ENCODE measurements at regions not wholly inside any gene's neighbourhood (a gene's known extent, or its start where the extent isn't known, plus 50 kb on each side); places are given as distances from the start of the nearest gene placed in this dataset.

GRCh38 chr3:80142714-80143113, 374.9 kb upstream of the ROBO1 start:
- POLR2A ChIA-PET: interaction anchor here (0.6 kb wide), 1 partner anchor 628 kb away, joined by 3 read pairs; no protein-coding TSS in a partner anchor
- Histone ChIP-seq H4K20me1 (ENCODE audit: insufficient read depth, low read length) (no peaks in the 10 kb centered on the region), H3K9me2 (ENCODE audit: insufficient read depth, low read length) (no peaks in the 10 kb centered on the region), H3K36me3 (ENCODE audit: insufficient read depth, low read length) (no peaks in the 10 kb centered on the region), H3K4me3 (ENCODE audit: low read depth, low read length, poor library complexity, severe bottlenecking) (no peak overlapping the region), H3K27ac (ENCODE audit: low read depth, low read length, poor library complexity, severe bottlenecking) (no peak overlapping the region), H3K4me1 (ENCODE audit: insufficient read depth, low read length, poor library complexity, severe bottlenecking) (no peaks in the 10 kb centered on the region), H3K79me2 (ENCODE audit: insufficient read depth, low read depth, low read length) (no peaks in the 10 kb centered on the region), H3K9me3 (ENCODE audit: low read length) (no peaks in the 10 kb centered on the region), H3K4me2 (ENCODE audit: low read length) (no peak overlapping the region), H2AFZ (ENCODE audit: low read length) (no peak overlapping the region)
- CTCF ChIA-PET (ENCODE audit: unreplicated experiment): no interaction called here
- no peak for TF ChIP-seq CTCF (conservative IDR thresholded peaks at IDR 0.05; ENCODE audit: low read length)
- TF ChIP-seq EZH2phosphoT487 (IDR thresholded peaks at IDR 0.05; ENCODE audit: borderline replicate concordance, low read depth, low read length): no peak
- BruUV-seq (replicated peaks): no TSS peak
- intact Hi-C loops (cut with micrococcal nuclease; ENCODE audit: unreplicated experiment): no loop called here
- DNase-seq (ENCODE audit: low spot score): no peak

GRCh38 chr3:80141557-80141956, 373.8 kb upstream of the ROBO1 start:
- no peaks in the 10 kb centered on the region for H3K36me3 ChIP-seq (ENCODE audit: insufficient read depth, low read length)
- no peak overlapping the region for H3K27ac ChIP-seq (ENCODE audit: low read depth, low read length, poor library complexity, severe bottlenecking)
- no peak overlapping the region for H3K4me2 ChIP-seq (ENCODE audit: low read length)
- no TSS peak for BruUV-seq (replicated peaks)
- no peaks in the 10 kb centered on the region for H3K9me2 ChIP-seq (ENCODE audit: insufficient read depth, low read length)
- intact Hi-C loops (cut with micrococcal nuclease; ENCODE audit: unreplicated experiment): no loop called here
- POLR2A ChIA-PET: interaction anchor here (0.7 kb wide), 1 partner anchor 1021 kb away, joined by 3 read pairs; no protein-coding TSS in a partner anchor
- no peaks in the 10 kb centered on the region for H3K4me1 ChIP-seq (ENCODE audit: insufficient read depth, low read length, poor library complexity, severe bottlenecking)
- DNase-seq (ENCODE audit: low spot score): no peak
- no peaks in the 10 kb centered on the region for H4K20me1 ChIP-seq (ENCODE audit: insufficient read depth, low read length)
- TF ChIP-seq EZH2phosphoT487 (IDR thresholded peaks at IDR 0.05; ENCODE audit: borderline replicate concordance, low read depth, low read length): no peak
- TF ChIP-seq CTCF (conservative IDR thresholded peaks at IDR 0.05; ENCODE audit: low read length): no peak
- no peak overlapping the region for H3K4me3 ChIP-seq (ENCODE audit: low read depth, low read length, poor library complexity, severe bottlenecking)
- no peaks in the 10 kb centered on the region; the same call in 1 of the 2 replicates for H3K9me3 ChIP-seq (ENCODE audit: low read length)
- CTCF ChIA-PET (ENCODE audit: unreplicated experiment): no interaction called here
- H2AFZ ChIP-seq (ENCODE audit: low read length): no peak overlapping the region
- no peaks in the 10 kb centered on the region for H3K79me2 ChIP-seq (ENCODE audit: insufficient read depth, low read depth, low read length)

- no peak overlapping the region for H2AFZ ChIP-seq (ENCODE audit: low read length)
- H3K79me2 ChIP-seq (ENCODE audit: insufficient read depth, low read depth, low read length): no peaks in the 10 kb centered on the region
- POLR2A ChIA-PET: no interaction called here
- no TSS peak for BruUV-seq (replicated peaks)
- CTCF ChIA-PET (ENCODE audit: unreplicated experiment): no interaction called here
- no peak overlapping the region for H3K4me2 ChIP-seq (ENCODE audit: low read length)
- H3K9me3 ChIP-seq (ENCODE audit: low read length): no peaks in the 10 kb centered on the region
- intact Hi-C loops (cut with micrococcal nuclease; ENCODE audit: unreplicated experiment): no loop called here
- no peak for DNase-seq (ENCODE audit: low spot score)
- no peaks in the 10 kb centered on the region for H3K9me2 ChIP-seq (ENCODE audit: insufficient read depth, low read length)
- no peak overlapping the region for H3K4me3 ChIP-seq (ENCODE audit: low read depth, low read length, poor library complexity, severe bottlenecking)
- H4K20me1 ChIP-seq (ENCODE audit: insufficient read depth, low read length): no peaks in the 10 kb centered on the region
- H3K27ac ChIP-seq (ENCODE audit: low read depth, low read length, poor library complexity, severe bottlenecking): no peak overlapping the region
- TF ChIP-seq CTCF (conservative IDR thresholded peaks at IDR 0.05; ENCODE audit: low read length) (no peak), EZH2phosphoT487 (IDR thresholded peaks at IDR 0.05; ENCODE audit: borderline replicate concordance, low read depth, low read length) (no peak)
- H3K4me1 ChIP-seq (ENCODE audit: insufficient read depth, low read length, poor library complexity, severe bottlenecking): no peaks in the 10 kb centered on the region
- H3K36me3 ChIP-seq (ENCODE audit: insufficient read depth, low read length): no peaks in the 10 kb centered on the region
Measured at GRCh38 chr3:80116281-80116680, 348.5 kb upstream of the ROBO1 start.
